ENCODE measurements at regions not wholly inside any gene's neighbourhood (a gene's known extent, or its start where the extent isn't known, plus 50 kb on each side); places are given as distances from the start of the nearest gene placed in this dataset.
"Not testable (repeated sequence)": the region's sequence is repeated elsewhere in the genome, so short reads cannot be mapped to it uniquely, and the experiment has no call there.

- H3K4me1 ChIP-seq = no peaks in the 10 kb centered on the region
- no peaks in the 10 kb centered on the region for H3K9me3 ChIP-seq
- TF ChIP-seq EP300 (IDR thresholded peaks at IDR 0.05) = no peak
- no peak for TF ChIP-seq POLR2AphosphoS5 (IDR thresholded peaks at IDR 0.05)
- TF ChIP-seq POLR2A (IDR thresholded peaks at IDR 0.05) = no peak
- TF ChIP-seq CTCF (IDR thresholded peaks at IDR 0.05) = no peak
- WGBS, 2 donors (ENCODE audit: low coverage in 1 of 2) = 71 to 75% methylated on average over 2 of the region's 2 CpGs
- H3K27ac ChIP-seq = no peak overlapping the region
- H3K27me3 ChIP-seq = no peaks in the 10 kb centered on the region
- ATAC-seq = no peak
- H3K4me3 ChIP-seq = no peak overlapping the region
- no peaks in the 10 kb centered on the region for H3K36me3 ChIP-seq
These were observed 233.9 kb upstream of the GBE1 start for GRCh38 chr3:81995329-81995728.

GRCh38 chr3:81989758-81990157 lies 228.3 kb upstream of the GBE1 start:
- no peaks in the 10 kb centered on the region for H3K27me3 ChIP-seq
- no peaks in the 10 kb centered on the region for H3K9me3 ChIP-seq
- ATAC-seq = no peak
- H3K36me3 ChIP-seq = no peaks in the 10 kb centered on the region
- H3K4me3 ChIP-seq = no peak overlapping the region
- H3K27ac ChIP-seq = no peak overlapping the region
- no peaks in the 10 kb centered on the region for H3K4me1 ChIP-seq
- 56 to 78% methylated on average over 1 to 2 of the region's 2 CpGs for WGBS, 2 donors (ENCODE audit: low coverage in 1 of 2)
- no peak for TF ChIP-seq EP300 (IDR thresholded peaks at IDR 0.05)
- no peak for TF ChIP-seq CTCF (IDR thresholded peaks at IDR 0.05)
- TF ChIP-seq POLR2AphosphoS5 (IDR thresholded peaks at IDR 0.05) = no peak
- TF ChIP-seq POLR2A (IDR thresholded peaks at IDR 0.05) = no peak

- no peak overlapping the region for H3K4me3 ChIP-seq
- 68 to 77% methylated on average over 3 of the region's 3 CpGs for WGBS, 2 donors (ENCODE audit: low coverage in 1 of 2)
- no peaks in the 10 kb centered on the region for H3K27me3 ChIP-seq
- H3K9me3 ChIP-seq = no peaks in the 10 kb centered on the region
- no peaks in the 10 kb centered on the region for H3K36me3 ChIP-seq
- no peak overlapping the region for H3K27ac ChIP-seq
- no peak for ATAC-seq
- no peaks in the 10 kb centered on the region for H3K4me1 ChIP-seq
- TF ChIP-seq CTCF (IDR thresholded peaks at IDR 0.05) (no peak), EP300 (IDR thresholded peaks at IDR 0.05) (no peak), POLR2AphosphoS5 (IDR thresholded peaks at IDR 0.05) (no peak), POLR2A (IDR thresholded peaks at IDR 0.05) (no peak)
These were observed 227.8 kb upstream of the GBE1 start for GRCh38 chr3:81989274-81989673.

- H3K4me3 ChIP-seq, H3K9me3 ChIP-seq, H3K36me3 ChIP-seq, ATAC-seq, H3K27ac ChIP-seq, H3K27me3 ChIP-seq, H3K4me1 ChIP-seq: not testable (repeated sequence)
- 85% methylated on average over 9 of the region's 11 CpGs; no CpG with 5 or more reads in 1 of the 2 donors for WGBS, 2 donors (ENCODE audit: low coverage in 1 of 2)
These were observed 226.0 kb upstream of the GBE1 start for GRCh38 chr3:81987412-81987811.

GRCh38 chr3:81985996-81986723 lies 224.7 kb upstream of the GBE1 start:
- WGBS, 2 donors (ENCODE audit: low coverage in 1 of 2) = 77 to 91% methylated on average over 5 to 7 of the region's 12 CpGs
- H3K27ac ChIP-seq = no peak overlapping the region
- ATAC-seq = no peak
- H3K27me3 ChIP-seq = no peaks in the 10 kb centered on the region
- no peaks in the 10 kb centered on the region for H3K4me1 ChIP-seq
- no peaks in the 10 kb centered on the region for H3K36me3 ChIP-seq
- H3K9me3 ChIP-seq = no peaks in the 10 kb centered on the region
- TF ChIP-seq CTCF (IDR thresholded peaks at IDR 0.05) (no peak), POLR2A (IDR thresholded peaks at IDR 0.05) (no peak), POLR2AphosphoS5 (IDR thresholded peaks at IDR 0.05) (no peak), EP300 (IDR thresholded peaks at IDR 0.05) (no peak)
- no peak overlapping the region for H3K4me3 ChIP-seq
